ENCODE measurements at regions not wholly inside any gene's neighbourhood (a gene's known extent, or its start where the extent isn't known, plus 50 kb on each side); places are given as distances from the start of the nearest gene placed in this dataset.
"Not testable (repeated sequence)": the region's sequence is repeated elsewhere in the genome, so short reads cannot be mapped to it uniquely, and the experiment has no call there.

- H3K9me3 Mint-ChIP-seq = peaks cover 2 to 5% (median 4%) of the 10 kb centered on the region in 3 donors
- no peaks in the 10 kb centered on the region for H3K27me3 Mint-ChIP-seq
- H3K27ac Mint-ChIP-seq = no peak overlapping the region
- no peaks in the 10 kb centered on the region for H3K4me1 Mint-ChIP-seq
- H3K4me3 Mint-ChIP-seq = no peak overlapping the region
- H3K36me3 Mint-ChIP-seq = no peaks in the 10 kb centered on the region
Observed at GRCh38 chr20:54772893-54773642, 297.7 kb downstream of the DOK5 start.

GRCh38 chr20:54766483-54766882 lies 291.1 kb downstream of the DOK5 start:
- Mint-ChIP-seq H3K27me3 (no peaks in the 10 kb centered on the region), H3K36me3 (no peaks in the 10 kb centered on the region)

GRCh38 chr20:54763366-54763765 lies 288.0 kb downstream of the DOK5 start:
- Mint-ChIP-seq H3K9me3 (peaks cover 3 to 17% (median 16%) of the 10 kb centered on the region in 3 donors), H3K27ac (no peak overlapping the region), H3K36me3 (no peaks in the 10 kb centered on the region), H3K4me3 (no peak overlapping the region), H3K4me1 (no peaks in the 10 kb centered on the region), H3K27me3 (no peaks in the 10 kb centered on the region)

More at GRCh38 chr20:54766483-54766882, 291.1 kb downstream of the DOK5 start:
- H3K4me1 Mint-ChIP-seq = no peaks in the 10 kb centered on the region
- H3K27ac Mint-ChIP-seq = no peak overlapping the region
- H3K4me3 Mint-ChIP-seq = no peak overlapping the region
- peaks cover 3 to 8% (median 5%) of the 10 kb centered on the region in 3 donors for H3K9me3 Mint-ChIP-seq

- peak overlapping the region in 1 of 4 donors; percentile 37 for H3K4me3 Mint-ChIP-seq
- H3K27ac Mint-ChIP-seq = no peak overlapping the region
Observed at GRCh38 chr20:54759589-54759988, 284.2 kb downstream of the DOK5 start.

GRCh38 chr20:54746796-54747195 lies 271.4 kb downstream of the DOK5 start:
- no peaks in the 10 kb centered on the region for H3K4me1 Mint-ChIP-seq
- peaks cover 1% of the 10 kb centered on the region for H3K36me3 Mint-ChIP-seq
- no peak overlapping the region for H3K4me3 Mint-ChIP-seq
- peaks cover 0 to 2% (median 1%) of the 10 kb centered on the region in 3 donors for H3K9me3 Mint-ChIP-seq
- H3K27me3 Mint-ChIP-seq = no peaks in the 10 kb centered on the region
- no peak overlapping the region for H3K27ac Mint-ChIP-seq

More at GRCh38 chr20:54759589-54759988, 284.2 kb downstream of the DOK5 start:
- Mint-ChIP-seq H3K4me1 (no peaks in the 10 kb centered on the region), H3K27me3 (no peaks in the 10 kb centered on the region), H3K9me3 (peaks cover 1 to 26% (median 8%) of the 10 kb centered on the region in 3 donors), H3K36me3 (no peaks in the 10 kb centered on the region)

GRCh38 chr20:54745780-54746179 lies 270.4 kb downstream of the DOK5 start:
- no peaks in the 10 kb centered on the region for H3K27me3 Mint-ChIP-seq
- H3K4me1 Mint-ChIP-seq = no peaks in the 10 kb centered on the region
- H3K9me3 Mint-ChIP-seq = peaks cover 0 to 2% (median 1%) of the 10 kb centered on the region in 3 donors
- H3K4me3 Mint-ChIP-seq = no peak overlapping the region
- H3K27ac Mint-ChIP-seq = no peak overlapping the region
- peaks cover 1% of the 10 kb centered on the region for H3K36me3 Mint-ChIP-seq

GRCh38 chr20:54744097-54744496 lies 268.7 kb downstream of the DOK5 start:
- Mint-ChIP-seq H3K4me3 (no peak overlapping the region), H3K27me3 (no peaks in the 10 kb centered on the region), H3K9me3 (peaks cover 0 to 2% (median 2%) of the 10 kb centered on the region in 3 donors), H3K4me1 (no peaks in the 10 kb centered on the region), H3K27ac (no peak overlapping the region), H3K36me3 (no peaks in the 10 kb centered on the region)

- no peak overlapping the region for H3K27ac Mint-ChIP-seq
- H3K27me3 Mint-ChIP-seq = no peaks in the 10 kb centered on the region
- no peaks in the 10 kb centered on the region for H3K4me1 Mint-ChIP-seq
- H3K9me3 Mint-ChIP-seq = peaks cover 0 to 5% (median 2%) of the 10 kb centered on the region in 3 donors
- no peaks in the 10 kb centered on the region for H3K36me3 Mint-ChIP-seq
- no peak overlapping the region for H3K4me3 Mint-ChIP-seq
Observed at GRCh38 chr20:54742193-54742592, 266.8 kb downstream of the DOK5 start.

- Mint-ChIP-seq H3K4me3 (no peak overlapping the region), H3K36me3 (no peaks in the 10 kb centered on the region), H3K27ac (no peak overlapping the region), H3K4me1 (no peaks in the 10 kb centered on the region), H3K9me3 (peaks cover 0 to 4% (median 3%) of the 10 kb centered on the region in 3 donors), H3K27me3 (no peaks in the 10 kb centered on the region)
Observed at GRCh38 chr20:54736421-54736820, 261.0 kb downstream of the DOK5 start.

GRCh38 chr20:54733687-54734086 lies 258.3 kb downstream of the DOK5 start:
- Mint-ChIP-seq H3K4me3 (no peak overlapping the region), H3K27ac (no peak overlapping the region), H3K4me1 (no peaks in the 10 kb centered on the region), H3K27me3 (no peaks in the 10 kb centered on the region), H3K36me3 (no peaks in the 10 kb centered on the region), H3K9me3 (peaks cover 0 to 4% (median 2%) of the 10 kb centered on the region in 3 donors)

GRCh38 chr20:54727490-54727889 lies 252.1 kb downstream of the DOK5 start:
- Mint-ChIP-seq H3K4me3 (no peak overlapping the region), H3K4me1 (no peaks in the 10 kb centered on the region), H3K36me3 (no peaks in the 10 kb centered on the region), H3K9me3 (peaks cover 0 to 13% (median 0%) of the 10 kb centered on the region in 3 donors), H3K27ac (no peak overlapping the region), H3K27me3 (no peaks in the 10 kb centered on the region)

GRCh38 chr20:54726687-54727300 lies 251.4 kb downstream of the DOK5 start:
- Mint-ChIP-seq H3K4me1 (no peaks in the 10 kb centered on the region), H3K36me3 (no peaks in the 10 kb centered on the region), H3K9me3 (peaks cover 0 to 13% (median 0%) of the 10 kb centered on the region in 3 donors), H3K27ac (no peak overlapping the region), H3K27me3 (no peaks in the 10 kb centered on the region), H3K4me3 (no peak overlapping the region)

- not testable (repeated sequence) for H3K36me3 Mint-ChIP-seq, H3K27me3 Mint-ChIP-seq, H3K4me3 Mint-ChIP-seq, H3K4me1 Mint-ChIP-seq, H3K27ac Mint-ChIP-seq
- peaks cover 0 to 13% (median 0%) of the 10 kb centered on the region in 3 donors for H3K9me3 Mint-ChIP-seq
Observed at GRCh38 chr20:54725266-54725665, 249.9 kb downstream of the DOK5 start.

- Mint-ChIP-seq H3K4me1 (no peaks in the 10 kb centered on the region), H3K27ac (no peak overlapping the region), H3K27me3 (no peaks in the 10 kb centered on the region), H3K36me3 (no peaks in the 10 kb centered on the region), H3K9me3 (peaks cover 0 to 11% (median 0%) of the 10 kb centered on the region in 3 donors), H3K4me3 (no peak overlapping the region)
Observed at GRCh38 chr20:54723723-54724122, 248.3 kb downstream of the DOK5 start.

GRCh38 chr20:54717983-54718382 lies 242.6 kb downstream of the DOK5 start:
- Mint-ChIP-seq H3K27me3 (no peaks in the 10 kb centered on the region), H3K4me1 (no peaks in the 10 kb centered on the region), H3K27ac (no peak overlapping the region), H3K4me3 (no peak overlapping the region), H3K36me3 (no peaks in the 10 kb centered on the region), H3K9me3 (no peaks in the 10 kb centered on the region)

GRCh38 chr20:54716790-54717189 lies 241.4 kb downstream of the DOK5 start:
- no peaks in the 10 kb centered on the region for H3K9me3 Mint-ChIP-seq
- H3K27ac Mint-ChIP-seq = no peak overlapping the region
- no peaks in the 10 kb centered on the region for H3K36me3 Mint-ChIP-seq
- no peaks in the 10 kb centered on the region for H3K27me3 Mint-ChIP-seq
- no peaks in the 10 kb centered on the region for H3K4me1 Mint-ChIP-seq
- no peak overlapping the region for H3K4me3 Mint-ChIP-seq
